ENCODE measurements at regions not wholly inside any gene's neighbourhood (a gene's known extent, or its start where the extent isn't known, plus 50 kb on each side); places are given as distances from the start of the nearest gene placed in this dataset.

DNA sequence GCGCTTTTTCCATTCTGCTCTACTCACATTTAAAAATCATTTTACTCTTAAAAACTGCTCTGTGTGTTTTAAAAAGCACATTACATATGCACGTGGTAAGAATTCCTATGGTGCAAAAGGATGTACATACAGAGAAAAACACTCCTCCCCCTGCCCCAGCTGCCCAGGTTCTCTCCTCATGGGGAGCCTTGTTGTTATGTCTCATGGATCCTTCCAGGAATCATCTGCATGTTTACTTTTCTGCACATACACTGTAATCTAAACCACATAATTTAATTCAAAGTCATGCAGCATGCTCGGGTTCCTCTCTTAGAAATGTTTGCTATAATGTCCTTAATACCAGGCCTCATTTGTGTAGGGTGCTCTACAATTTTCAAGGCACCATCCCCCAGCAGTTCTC, 243.3 kb downstream of the LOXHD1 start:
- TF ChIP-seq, protein P1, sequence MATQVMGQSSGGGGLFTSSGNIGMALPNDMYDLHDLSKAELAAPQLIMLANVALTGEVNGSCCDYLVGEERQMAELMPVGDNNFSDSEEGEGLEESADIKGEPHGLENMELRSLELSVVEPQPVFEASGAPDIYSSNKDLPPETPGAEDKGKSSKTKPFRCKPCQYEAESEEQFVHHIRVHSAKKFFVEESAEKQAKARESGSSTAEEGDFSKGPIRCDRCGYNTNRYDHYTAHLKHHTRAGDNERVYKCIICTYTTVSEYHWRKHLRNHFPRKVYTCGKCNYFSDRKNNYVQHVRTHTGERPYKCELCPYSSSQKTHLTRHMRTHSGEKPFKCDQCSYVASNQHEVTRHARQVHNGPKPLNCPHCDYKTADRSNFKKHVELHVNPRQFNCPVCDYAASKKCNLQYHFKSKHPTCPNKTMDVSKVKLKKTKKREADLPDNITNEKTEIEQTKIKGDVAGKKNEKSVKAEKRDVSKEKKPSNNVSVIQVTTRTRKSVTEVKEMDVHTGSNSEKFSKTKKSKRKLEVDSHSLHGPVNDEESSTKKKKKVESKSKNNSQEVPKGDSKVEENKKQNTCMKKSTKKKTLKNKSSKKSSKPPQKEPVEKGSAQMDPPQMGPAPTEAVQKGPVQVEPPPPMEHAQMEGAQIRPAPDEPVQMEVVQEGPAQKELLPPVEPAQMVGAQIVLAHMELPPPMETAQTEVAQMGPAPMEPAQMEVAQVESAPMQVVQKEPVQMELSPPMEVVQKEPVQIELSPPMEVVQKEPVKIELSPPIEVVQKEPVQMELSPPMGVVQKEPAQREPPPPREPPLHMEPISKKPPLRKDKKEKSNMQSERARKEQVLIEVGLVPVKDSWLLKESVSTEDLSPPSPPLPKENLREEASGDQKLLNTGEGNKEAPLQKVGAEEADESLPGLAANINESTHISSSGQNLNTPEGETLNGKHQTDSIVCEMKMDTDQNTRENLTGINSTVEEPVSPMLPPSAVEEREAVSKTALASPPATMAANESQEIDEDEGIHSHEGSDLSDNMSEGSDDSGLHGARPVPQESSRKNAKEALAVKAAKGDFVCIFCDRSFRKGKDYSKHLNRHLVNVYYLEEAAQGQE (IDR thresholded peaks at IDR 0.05; ENCODE audit: insufficient read depth in 1 of 2, low read depth in 2 of 2, low read length in 2 of 2), result no peak
- TF ChIP-seq SIN3A (IDR thresholded peaks at IDR 0.05; ENCODE audit: borderline replicate concordance, insufficient read depth, low read length) (no peak), TAF1 (IDR thresholded peaks at IDR 0.05; ENCODE audit: borderline replicate concordance, insufficient read depth, low read length) (no peak), POLR2AphosphoS5 (IDR thresholded peaks at IDR 0.05; ENCODE audit: low read depth, low read length) (no peak), FOXP2 (optimal IDR thresholded peaks at IDR 0.05; ENCODE audit: borderline replicate concordance, extremely low read depth, extremely low read length, insufficient read depth) (no peak)

DNA sequence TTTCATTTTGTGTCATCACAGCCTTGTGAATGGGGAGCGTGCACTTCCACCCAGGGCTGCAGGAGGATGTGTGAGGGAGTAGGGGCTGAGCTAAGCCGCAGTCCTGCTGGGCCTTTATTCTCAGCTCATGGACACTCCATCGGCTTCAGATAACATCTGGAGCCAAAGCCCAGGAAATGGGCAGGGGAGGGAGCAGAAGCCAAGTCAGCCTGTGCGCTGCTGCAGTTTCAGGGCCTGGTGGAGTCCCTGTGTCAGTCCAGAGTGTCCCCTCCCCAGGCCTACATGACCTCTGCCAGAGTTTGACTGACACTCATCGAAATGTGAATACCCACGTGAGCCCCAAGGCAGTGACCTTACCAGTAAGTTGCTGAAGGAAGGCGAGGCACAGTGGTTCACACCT, 242.2 kb downstream of the LOXHD1 start:
- TF ChIP-seq TAF1 (IDR thresholded peaks at IDR 0.05; ENCODE audit: borderline replicate concordance, insufficient read depth, low read length) (no peak), POLR2AphosphoS5 (IDR thresholded peaks at IDR 0.05; ENCODE audit: low read depth, low read length) (no peak), SIN3A (IDR thresholded peaks at IDR 0.05; ENCODE audit: borderline replicate concordance, insufficient read depth, low read length) (no peak), FOXP2 (optimal IDR thresholded peaks at IDR 0.05; ENCODE audit: borderline replicate concordance, extremely low read depth, extremely low read length, insufficient read depth) (no peak)
- TF ChIP-seq, protein P1 (IDR thresholded peaks at IDR 0.05; ENCODE audit: insufficient read depth in 1 of 2, low read depth in 2 of 2, low read length in 2 of 2), result 0 out of 4 replicates have a peak, but pooled peaks of 1 of the 2 experiments have one; percentile 50

DNA sequence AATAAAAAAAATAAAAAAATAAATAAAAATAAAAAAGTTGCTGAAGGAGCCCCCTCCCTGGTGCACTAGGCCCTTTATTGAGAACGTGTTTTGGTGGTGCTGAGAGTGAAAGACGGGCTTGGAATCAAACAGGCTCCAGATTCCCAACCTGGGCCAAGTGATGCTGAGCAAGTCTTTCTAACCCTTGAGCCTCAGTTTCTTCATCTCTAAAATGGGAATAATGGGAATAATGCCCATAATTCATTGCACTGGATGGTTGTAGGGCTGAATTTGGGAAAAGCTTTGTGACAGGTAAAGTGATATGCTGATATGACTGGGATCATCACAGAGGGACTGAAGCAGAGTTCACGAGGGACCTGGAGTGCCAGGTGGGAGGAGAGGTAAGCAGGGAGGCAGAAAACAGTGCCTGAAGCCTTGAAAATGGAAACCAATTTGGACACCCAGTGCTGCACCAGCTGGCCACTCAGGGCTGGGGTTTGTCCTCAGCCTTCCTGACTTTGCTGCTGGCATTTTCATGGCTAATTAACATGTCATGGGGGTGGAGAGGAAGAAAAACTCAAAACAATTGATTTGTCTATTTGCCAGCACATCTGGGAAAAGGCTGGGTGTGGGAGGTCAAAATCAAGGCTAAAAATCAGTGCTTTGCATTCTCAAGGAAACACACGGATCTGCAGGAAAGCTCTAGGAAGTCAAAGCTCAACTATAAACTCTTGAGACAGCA, 241.3 kb downstream of the LOXHD1 start:
- TF ChIP-seq, protein P1 (IDR thresholded peaks at IDR 0.05; ENCODE audit: insufficient read depth in 1 of 2, low read depth in 2 of 2, low read length in 2 of 2), result peak in 1 of 2 experiments; percentile 41; a peak in 1 of 4 replicates
- TF ChIP-seq SIN3A (IDR thresholded peaks at IDR 0.05; ENCODE audit: borderline replicate concordance, insufficient read depth, low read length) (0 out of 2 replicates have a peak, but pooled peaks have one; percentile 42), FOXP2 (optimal IDR thresholded peaks at IDR 0.05; ENCODE audit: borderline replicate concordance, extremely low read depth, extremely low read length, insufficient read depth) (no peak)

DNA sequence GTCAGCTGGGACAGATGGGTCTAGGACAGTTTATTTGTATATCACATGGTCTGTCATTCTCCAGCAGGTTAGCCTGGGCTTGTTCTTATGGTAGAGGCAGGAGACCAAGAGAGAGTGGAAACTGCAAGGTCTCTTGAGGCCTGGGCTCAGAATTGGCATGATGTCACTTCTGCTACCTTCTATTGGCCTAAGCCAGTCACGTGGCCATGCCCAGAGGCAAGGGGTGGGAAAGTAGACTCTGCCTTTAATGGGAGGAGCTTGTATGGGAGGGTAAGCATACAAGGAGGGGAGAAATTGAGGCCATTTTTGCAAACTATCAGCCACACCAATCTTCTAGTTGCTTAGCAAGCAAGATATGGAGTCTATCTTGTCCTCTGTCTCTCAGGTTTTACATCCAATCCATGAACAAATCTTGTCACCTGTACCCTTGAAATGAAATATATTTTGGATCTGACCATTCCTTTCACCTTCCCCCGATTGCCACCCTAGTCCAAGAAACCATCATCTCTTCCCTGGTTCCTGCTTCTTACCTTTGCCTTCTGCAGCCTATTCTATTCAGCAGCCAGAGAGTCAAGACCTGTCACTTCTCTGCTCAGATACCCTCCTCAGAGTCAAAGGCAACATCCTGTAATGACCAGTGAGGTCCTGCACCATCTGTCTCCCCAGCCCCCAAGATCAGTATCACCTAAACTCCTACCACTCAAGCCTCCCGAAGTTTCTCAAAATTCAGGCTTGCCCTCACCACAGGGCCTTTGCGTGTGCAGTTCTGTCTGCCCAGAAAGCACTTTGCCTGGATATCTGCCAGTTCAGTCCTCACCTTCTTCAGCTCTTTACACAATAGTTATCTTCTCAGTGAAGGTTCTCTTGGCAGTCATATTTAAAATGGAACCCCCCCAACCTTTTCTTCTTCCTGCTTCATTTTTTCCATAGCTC, 240.0 kb downstream of the LOXHD1 start:
- TF ChIP-seq POLR2AphosphoS5 (IDR thresholded peaks at IDR 0.05; ENCODE audit: low read depth, low read length) (no peak), SIN3A (IDR thresholded peaks at IDR 0.05; ENCODE audit: borderline replicate concordance, insufficient read depth, low read length) (no peak), FOXP2 (optimal IDR thresholded peaks at IDR 0.05; ENCODE audit: borderline replicate concordance, extremely low read depth, extremely low read length, insufficient read depth) (no peak), TAF1 (IDR thresholded peaks at IDR 0.05; ENCODE audit: borderline replicate concordance, insufficient read depth, low read length) (no peak)
- TF ChIP-seq, protein P1 (IDR thresholded peaks at IDR 0.05; ENCODE audit: insufficient read depth in 1 of 2, low read depth in 2 of 2, low read length in 2 of 2), result no peak

Data from PFSK-1 (cell line).